Gastroesophageal sphincter (tissue), 3 donors: ENCODE measurements at regions not wholly inside any gene's neighbourhood (a gene's known extent, or its start where the extent isn't known, plus 50 kb on each side); places are given as distances from the start of the nearest gene placed in this dataset.

Experiments used
- EP300 ChIP-seq: sonication (generic); formaldehyde crosslinking; IDR thresholded peaks from one replicate; pipeline ENCODE4 v1.6.1; 2017; ENCODE audit warnings: antibody characterized with exemption, mild to moderate bottlenecking
- POLR2A ChIP-seq, 2 donors: fragments of 450-650 bp; IDR thresholded peaks; one replicate each; pipeline ENCODE4 v1.6.1; 2017; ENCODE audit warnings: antibody characterized with exemption in 2 of 2, mild to moderate bottlenecking in 2 of 2, moderate library complexity in 1 of 2
- TF ChIP-seq, protein P1 (sequence below), 4 experiments: fragments of 200-600 bp in 2 of 4; fragments of 450-650 bp in 2 of 4; sonication (generic) in 1 of 4; IDR thresholded peaks; one replicate each; pipeline ENCODE4 v1.5.1; 2017 to 2019; ENCODE audit warnings: antibody characterized with exemption in 4 of 4, mild to moderate bottlenecking in 2 of 4, moderate library complexity in 2 of 4

GRCh38 chr20:48416002-48416401 lies 411.8 kb downstream of the PREX1 start:
- TF ChIP-seq, protein P1, sequence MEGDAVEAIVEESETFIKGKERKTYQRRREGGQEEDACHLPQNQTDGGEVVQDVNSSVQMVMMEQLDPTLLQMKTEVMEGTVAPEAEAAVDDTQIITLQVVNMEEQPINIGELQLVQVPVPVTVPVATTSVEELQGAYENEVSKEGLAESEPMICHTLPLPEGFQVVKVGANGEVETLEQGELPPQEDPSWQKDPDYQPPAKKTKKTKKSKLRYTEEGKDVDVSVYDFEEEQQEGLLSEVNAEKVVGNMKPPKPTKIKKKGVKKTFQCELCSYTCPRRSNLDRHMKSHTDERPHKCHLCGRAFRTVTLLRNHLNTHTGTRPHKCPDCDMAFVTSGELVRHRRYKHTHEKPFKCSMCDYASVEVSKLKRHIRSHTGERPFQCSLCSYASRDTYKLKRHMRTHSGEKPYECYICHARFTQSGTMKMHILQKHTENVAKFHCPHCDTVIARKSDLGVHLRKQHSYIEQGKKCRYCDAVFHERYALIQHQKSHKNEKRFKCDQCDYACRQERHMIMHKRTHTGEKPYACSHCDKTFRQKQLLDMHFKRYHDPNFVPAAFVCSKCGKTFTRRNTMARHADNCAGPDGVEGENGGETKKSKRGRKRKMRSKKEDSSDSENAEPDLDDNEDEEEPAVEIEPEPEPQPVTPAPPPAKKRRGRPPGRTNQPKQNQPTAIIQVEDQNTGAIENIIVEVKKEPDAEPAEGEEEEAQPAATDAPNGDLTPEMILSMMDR (IDR thresholded peaks at IDR 0.05) = no peak
- TF ChIP-seq EP300 (no peak), POLR2A (IDR thresholded peaks at IDR 0.05) (no peak)
